Endothelial cell of umbilical vein (primary cell): ENCODE measurements at regions not wholly inside any gene's neighbourhood (a gene's known extent, or its start where the extent isn't known, plus 50 kb on each side); places are given as distances from the start of the nearest gene placed in this dataset.

ENCODE experiments used
- BruUV-seq: library from RNA; stranded (reverse); fragments of 400-500 nt; replicated peaks from 2 replicates; lab custom pipeline; 2021; lab: Mats Ljungman, UMichigan
- CTCF ChIA-PET: fragments of 300-600, 350-600 bp; sonication (Branson Sonifier 250); formaldehyde crosslinking; loops from one replicate; lab custom pipeline; 2021; ENCODE audit warnings: antibody characterized with exemption, inconsistent platforms; lab: Charles Lee
- POLR2A ChIA-PET: fragments of 300-600, 350-600 bp; sonication (Branson Sonifier 250); formaldehyde crosslinking; loops from one replicate; lab custom pipeline; 2021; ENCODE audit warnings: antibody characterized with exemption, inconsistent platforms; lab: Charles Lee
- DNase-seq: peaks from one replicate; pipeline ENCODE4 v3.0.0-alpha.2; 2011; ENCODE audit warnings: low read depth, low spot score
- FAIRE-seq: peaks from 2 replicates; lab custom pipeline; 2011; peaks lifted over from hg19 to GRCh38; lab: Jason Lieb, UNC
- H2AFZ ChIP-seq: 2 replicates; pipeline ENCODE4 v1.6.0; 2012; ENCODE audit warnings: low read depth, low read length, control low read depth, inconsistent platforms
- H3K27ac ChIP-seq: 2 replicates; pipeline ENCODE4 v1.5.1; 2011; ENCODE audit warnings: low read depth, mild to moderate bottlenecking, control low read depth, low read length, moderate library complexity; ENCODE audit not compliant: insufficient read depth
- H3K27me3 ChIP-seq, 2 experiments: 2 replicates each; pipeline versions ENCODE4 v1.6.0 to v1.6.1; 2011; ENCODE audit warnings: low read length in 2 of 2, mixed read lengths in 1 of 2; ENCODE audit not compliant: control insufficient read depth in 2 of 2, insufficient read depth in 2 of 2
- H3K36me3 ChIP-seq, 2 experiments: 2 replicates in 1 of 2; 3 replicates in 1 of 2; pipeline ENCODE4 v1.5.1; 2011; ENCODE audit warnings: low read length in 2 of 2, mild to moderate bottlenecking in 1 of 2, moderate library complexity in 1 of 2; ENCODE audit not compliant: control insufficient read depth in 2 of 2, insufficient read depth in 2 of 2; ENCODE audit errors: extremely low read depth in 1 of 2
- H3K4me1 ChIP-seq: 3 replicates; pipeline ENCODE4 v1.5.1; 2011; ENCODE audit warnings: mild to moderate bottlenecking, low read length; ENCODE audit not compliant: control insufficient read depth, insufficient read depth; ENCODE audit errors: extremely low read depth
- H3K4me2 ChIP-seq: 2 replicates; pipeline ENCODE4 v1.6.1; 2011; ENCODE audit warnings: low read length, control low read depth, mixed read lengths; ENCODE audit not compliant: insufficient read depth
- H3K4me3 ChIP-seq, 3 experiments: fragments of 200-600 bp in 1 of 3; sonication (generic), shearing (Covaris generic) in 1 of 3; replicated peaks in 1 of 3; 2 replicates each; pipeline ENCODE4 v1.5.1; 2011 to 2016; ENCODE audit warnings: control low read depth in 3 of 3, low read length in 3 of 3, mild to moderate bottlenecking in 2 of 3, inconsistent platforms in 1 of 3, low read depth in 1 of 3, moderate library complexity in 1 of 3; ENCODE audit not compliant: insufficient read depth in 1 of 3
- H3K79me2 ChIP-seq: 2 replicates; pipeline ENCODE4 v1.6.0; 2012; ENCODE audit warnings: low read length, inconsistent platforms; ENCODE audit not compliant: control insufficient read depth, insufficient read depth
- H3K9ac ChIP-seq: replicated peaks from 2 replicates; pipeline ENCODE3; 2011; ENCODE audit warnings: low read length, control low read depth; ENCODE audit not compliant: insufficient read depth; ENCODE audit errors: extremely low read depth
- H3K9me1 ChIP-seq: replicated peaks from 3 replicates; pipeline ENCODE4 v1.6.0; 2011; ENCODE audit warnings: mild to moderate bottlenecking, low read length; ENCODE audit not compliant: control insufficient read depth, insufficient read depth; ENCODE audit errors: extremely low read depth
- H3K9me3 ChIP-seq: replicated peaks from 2 replicates; pipeline ENCODE4 v1.5.1; 2012; ENCODE audit warnings: low read length, inconsistent platforms; ENCODE audit not compliant: control insufficient read depth, insufficient read depth
- H4K20me1 ChIP-seq: replicated peaks from 2 replicates; pipeline ENCODE3; 2011; ENCODE audit warnings: mild to moderate bottlenecking, low read length; ENCODE audit not compliant: control insufficient read depth, insufficient read depth; ENCODE audit errors: extremely low read depth
- CTCF ChIP-seq, 2 donors: IDR thresholded peaks; 1 replicate in 1 of 2; 2 replicates in 1 of 2; pipeline ENCODE4 v1.5.1; 2011; ENCODE audit warnings: low read length in 2 of 2, mild to moderate bottlenecking in 2 of 2, moderate library complexity in 2 of 2, control low read depth in 1 of 2, inconsistent platforms in 1 of 2, low read depth in 1 of 2; ENCODE audit not compliant: insufficient read depth in 1 of 2; ENCODE audit errors: extremely low read depth in 1 of 2
- EZH2 ChIP-seq: IDR thresholded peaks from 2 replicates; pipeline ENCODE4 v1.6.1; 2012; ENCODE audit warnings: borderline replicate concordance, low read depth, mild to moderate bottlenecking, moderate library complexity, low read length, inconsistent platforms; ENCODE audit not compliant: severe bottlenecking
- FOS ChIP-seq: IDR thresholded peaks from 2 replicates; pipeline ENCODE4 v1.6.1; 2011; ENCODE audit warnings: mild to moderate bottlenecking, low read length, moderate library complexity, borderline replicate concordance; ENCODE audit not compliant: insufficient read depth
- GATA2 ChIP-seq: IDR thresholded peaks from 2 replicates; pipeline ENCODE4 v1.7.0; 2011; ENCODE audit warnings: low read depth, mild to moderate bottlenecking, moderate library complexity, mixed read lengths, low read length; ENCODE audit not compliant: insufficient read length, insufficient read depth
- JUN ChIP-seq: IDR thresholded peaks from 2 replicates; pipeline ENCODE4 v1.6.1; 2011; ENCODE audit warnings: borderline replicate concordance, low read depth; ENCODE audit not compliant: insufficient read length, insufficient read depth
- MYC ChIP-seq: IDR thresholded peaks from one replicate; pipeline ENCODE4 v1.6.1; 2011; ENCODE audit warnings: mild to moderate bottlenecking, low read depth, low read length
- POLR2A ChIP-seq: IDR thresholded peaks from 2 replicates; pipeline ENCODE4 v1.6.1; 2012; ENCODE audit warnings: low read depth, mild to moderate bottlenecking, control low read depth, low read length
- POLR2AphosphoS5 ChIP-seq: IDR thresholded peaks from 2 replicates; pipeline ENCODE4 v1.6.1; 2012; ENCODE audit warnings: low read depth, mild to moderate bottlenecking, control low read depth, low read length, moderate library complexity; ENCODE audit not compliant: insufficient read depth
- dilution Hi-C: fragments of 300-500 bp; cut with MboI; formaldehyde crosslinking; loops from one replicate; pipeline ENCODE4 v1.15.0; 2019; ENCODE audit warnings: low sequenced_read_pairs; ENCODE audit not compliant: extremely low pct_ligation_motif_present
- intact Hi-C: fragments of 100-400 bp; cut with micrococcal nuclease; formaldehyde crosslinking; loops from one replicate; pipeline ENCODE4 v1.10.0; 2022
- TF ChIP-seq, protein P1 (sequence below): IDR thresholded peaks from 2 replicates; pipeline ENCODE4 v1.6.1; 2011; ENCODE audit not compliant: insufficient read depth, insufficient read length

- ChIA-PET CTCF (interaction anchor here (1.0 to 1.7 kb wide), 7 partner anchors 10 to 167 kb away, joined by 3 to 11 read pairs (median 4); no protein-coding TSS in a partner anchor), POLR2A (no interaction called here)
- Histone ChIP-seq H3K27ac (no peak overlapping the region), H3K36me3 (no peaks in the 10 kb centered on the region), H3K4me1 (peaks cover 18% of the 10 kb centered on the region), H3K79me2 (no peaks in the 10 kb centered on the region), H3K9me3 (no peaks in the 10 kb centered on the region), H3K4me2 (no peak overlapping the region), H3K9ac (no peak overlapping the region), H4K20me1 (no peaks in the 10 kb centered on the region), H3K4me3 (no peak overlapping the region), H3K27me3 (no peaks in the 10 kb centered on the region), H3K9me1 (no peaks in the 10 kb centered on the region), H2AFZ (no peak overlapping the region)
- FAIRE-seq (no peak), DNase-seq (no peak)
- TF ChIP-seq, protein P1, sequence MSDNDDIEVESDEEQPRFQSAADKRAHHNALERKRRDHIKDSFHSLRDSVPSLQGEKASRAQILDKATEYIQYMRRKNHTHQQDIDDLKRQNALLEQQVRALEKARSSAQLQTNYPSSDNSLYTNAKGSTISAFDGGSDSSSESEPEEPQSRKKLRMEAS = no peak
- TF ChIP-seq MYC = no peak
- dilution Hi-C loops (no loop called here), intact Hi-C loops (loop anchor here (2.0 to 5.0 kb wide), 3 partner anchors 139 to 185 kb away; no protein-coding TSS in a partner anchor)
- BruUV-seq = no TSS peak
Observed at GRCh38 chr5:54703565-54704255, 186.2 kb downstream of the SNX18 start.

DNA sequence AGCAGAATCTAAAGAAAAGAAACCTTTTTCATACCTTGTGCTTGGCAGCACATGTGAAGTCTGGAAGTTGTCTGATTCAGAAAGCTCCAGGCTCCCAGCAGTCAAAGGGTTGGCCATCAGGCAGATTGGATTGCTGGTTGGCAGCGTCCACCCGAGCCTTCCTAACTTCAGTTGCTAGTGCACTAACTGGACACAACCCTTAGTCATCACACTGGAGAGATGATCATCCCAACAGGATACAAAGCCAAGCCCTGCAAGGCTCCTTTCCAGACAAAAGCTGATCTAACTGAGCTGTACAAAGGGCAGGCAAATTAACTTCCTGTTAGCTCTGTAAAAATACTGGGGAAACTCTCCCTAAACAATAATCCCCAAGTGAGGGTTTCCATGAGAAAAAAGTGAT, 185.6 kb downstream of the SNX18 start:
- dilution Hi-C loops (no loop called here), intact Hi-C loops (loop anchor here (2.0 to 5.0 kb wide), 3 partner anchors 139 to 184 kb away; no protein-coding TSS in a partner anchor)
- Histone ChIP-seq H3K27me3 (no peaks in the 10 kb centered on the region), H3K36me3 (no peaks in the 10 kb centered on the region), H3K9me1 (no peaks in the 10 kb centered on the region), H4K20me1 (no peaks in the 10 kb centered on the region), H3K9me3 (no peaks in the 10 kb centered on the region), H3K4me2 (peak overlapping the region; percentile 13), H2AFZ (no peak overlapping the region), H3K79me2 (no peaks in the 10 kb centered on the region), H3K27ac (no peak overlapping the region), H3K9ac (no peak overlapping the region), H3K4me1 (peaks cover 18% of the 10 kb centered on the region), H3K4me3 (no peak overlapping the region)
- ChIA-PET CTCF (interaction anchor here (1.0 to 1.7 kb wide), 8 partner anchors 9 to 166 kb away, joined by 3 to 11 read pairs (median 4); no protein-coding TSS in a partner anchor), POLR2A (no interaction called here)
- TF ChIP-seq MYC = no peak
- TF ChIP-seq GATA2 = peak; percentile 17
- peak; percentile 27 for TF ChIP-seq JUN
- peak; percentile 50 for TF ChIP-seq FOS
- no peak for TF ChIP-seq POLR2A
- TF ChIP-seq CTCF (IDR thresholded peaks at IDR 0.05; ENCODE audit: extremely low read depth in 1 of 2, insufficient read depth in 1 of 2, low read depth in 1 of 2, low read length in 2 of 2) = no peak
- no peak for TF ChIP-seq POLR2AphosphoS5
- TF ChIP-seq, protein P1 = no peak
- TF ChIP-seq EZH2 = no peak
- FAIRE-seq = peak; percentile 88
- peak; percentile 67 for DNase-seq
- no TSS peak for BruUV-seq
